BJ (cell line): ENCODE measurements at regions not wholly inside any gene's neighbourhood (a gene's known extent, or its start where the extent isn't known, plus 50 kb on each side); places are given as distances from the start of the nearest gene placed in this dataset.
"Not testable (repeated sequence)": the region's sequence is repeated elsewhere in the genome, so short reads cannot be mapped to it uniquely, and the experiment has no call there.

ENCODE experiments used
- CTCF ChIA-PET: fragments of 350-600 bp; formaldehyde crosslinking; extraction: SDS; loops from one replicate; lab custom pipeline; 2021; ENCODE audit warnings: antibody characterized with exemption, inconsistent platforms; lab: Yijun Ruan, JAX
- POLR2A ChIA-PET: fragments of 300-600 bp; sonication (Branson Sonifier 250); formaldehyde crosslinking; extraction: SDS; loops from one replicate; lab custom pipeline; 2021; ENCODE audit warnings: antibody characterized with exemption; lab: Charles Lee
- DNase-seq: peaks from one replicate; pipeline ENCODE4 v3.0.0-alpha.2; 2011; ENCODE audit warnings: low read depth
- H3K27me3 ChIP-seq: 2 replicates; pipeline ENCODE4 v1.6.0; 2011; ENCODE audit warnings: low read length; ENCODE audit not compliant: control insufficient read depth, insufficient read depth
- H3K36me3 ChIP-seq: 2 replicates; pipeline ENCODE4 v1.5.1; 2011; ENCODE audit warnings: low read length; ENCODE audit not compliant: control insufficient read depth, insufficient read depth
- H3K4me3 ChIP-seq: 2 replicates; pipeline ENCODE4 v1.5.1; 2011; ENCODE audit warnings: low read depth, mild to moderate bottlenecking, control low read depth, low read length
- TF ChIP-seq, protein P1 (sequence below): IDR thresholded peaks from 2 replicates; pipeline ENCODE4 v1.5.1; 2011; ENCODE audit warnings: low read depth, mild to moderate bottlenecking, control low read depth, inconsistent platforms, low read length, moderate library complexity; ENCODE audit not compliant: insufficient read depth

DNA sequence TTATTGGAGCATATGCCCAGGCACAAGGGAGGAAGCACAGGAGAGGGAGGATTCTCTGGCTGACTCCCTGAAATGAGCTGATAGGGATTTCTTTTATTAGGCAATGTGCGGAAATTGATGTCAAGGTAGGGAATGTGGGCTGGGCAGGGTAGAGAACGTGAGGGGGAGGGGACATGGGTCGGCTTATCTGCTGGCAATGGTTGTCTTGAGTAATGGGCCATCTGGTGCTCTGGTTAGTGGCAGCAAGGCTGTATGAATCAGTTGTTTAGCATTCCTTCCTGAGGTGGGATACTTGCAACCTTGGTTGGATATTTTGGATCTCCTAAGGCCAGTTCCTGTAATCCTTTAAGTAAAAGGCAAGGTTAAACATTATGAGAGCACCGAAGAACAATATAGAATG, 80.5 kb upstream of the ADORA2B start:
- DNase-seq: not testable (repeated sequence)

DNA sequence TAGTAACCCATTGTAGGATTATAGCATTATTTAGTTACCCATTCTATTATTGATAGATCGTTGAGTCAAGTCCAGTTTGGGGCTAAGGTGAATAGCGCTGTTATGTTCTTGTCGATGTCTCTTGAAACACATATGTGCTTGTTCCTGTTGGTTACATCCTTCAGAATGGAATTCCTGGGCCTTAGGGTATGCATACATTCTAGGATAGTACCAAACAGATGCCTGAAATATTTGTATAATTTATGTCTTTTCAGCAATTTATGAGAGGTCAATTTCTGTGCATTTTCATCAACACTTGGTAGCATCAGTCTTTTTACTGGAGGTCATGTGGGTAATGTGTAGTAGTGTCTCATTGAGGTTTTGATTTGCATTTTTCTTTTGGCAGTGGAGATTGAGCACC, 78.9 kb upstream of the ADORA2B start:
- H3K27me3 ChIP-seq, H3K36me3 ChIP-seq, DNase-seq, POLR2A ChIA-PET, H3K4me3 ChIP-seq, CTCF ChIA-PET: not testable (repeated sequence)

More for the DNA sequence above, 80.5 kb upstream of the ADORA2B start:
- H3K4me3 ChIP-seq, H3K36me3 ChIP-seq, POLR2A ChIA-PET, H3K27me3 ChIP-seq, CTCF ChIA-PET: not testable (repeated sequence)

DNA sequence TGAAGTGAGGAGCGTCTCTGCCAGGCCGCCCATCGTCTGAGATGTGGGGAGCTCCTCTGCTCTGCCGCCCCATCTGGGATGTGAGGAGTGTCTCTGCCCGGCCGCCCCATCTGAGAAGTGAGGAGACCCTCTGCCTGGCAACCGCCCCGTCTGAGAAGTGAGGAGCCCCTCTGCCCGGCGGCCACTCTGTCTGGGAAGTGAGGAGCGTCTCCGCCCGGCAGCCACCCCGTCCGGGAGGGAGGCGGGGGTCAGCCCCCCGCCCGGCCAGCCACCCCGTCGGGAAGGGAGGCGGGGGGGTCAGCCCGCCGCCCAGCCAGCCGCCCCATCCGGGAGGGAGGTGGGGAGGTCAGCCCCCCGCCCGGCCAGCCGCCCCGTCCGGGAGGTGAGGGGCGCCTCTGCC, 77.6 kb upstream of the ADORA2B start:
- POLR2A ChIA-PET, CTCF ChIA-PET, H3K27me3 ChIP-seq, DNase-seq, H3K36me3 ChIP-seq, H3K4me3 ChIP-seq: not testable (repeated sequence)

DNA sequence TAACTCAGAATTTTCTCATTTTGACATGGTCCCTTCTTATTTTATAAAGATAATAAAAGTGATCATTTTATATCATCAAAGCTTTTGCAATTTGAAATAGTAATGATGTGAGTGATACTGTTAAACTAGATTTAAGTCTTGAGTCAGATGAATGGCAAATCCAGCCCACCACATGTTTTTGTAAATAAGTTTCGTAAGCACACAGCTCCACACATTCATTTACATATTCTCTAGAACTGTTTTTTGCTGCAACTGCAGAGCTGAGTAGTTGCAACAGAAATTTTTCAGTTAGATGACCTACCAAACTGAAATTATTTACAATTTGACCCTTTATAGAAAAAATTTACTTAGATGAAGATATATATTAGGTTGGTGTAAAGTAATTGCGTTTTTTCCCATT, 75.1 kb upstream of the ADORA2B start:
- POLR2A ChIA-PET, H3K36me3 ChIP-seq, H3K27me3 ChIP-seq, H3K4me3 ChIP-seq, CTCF ChIA-PET, DNase-seq: not testable (repeated sequence)

DNA sequence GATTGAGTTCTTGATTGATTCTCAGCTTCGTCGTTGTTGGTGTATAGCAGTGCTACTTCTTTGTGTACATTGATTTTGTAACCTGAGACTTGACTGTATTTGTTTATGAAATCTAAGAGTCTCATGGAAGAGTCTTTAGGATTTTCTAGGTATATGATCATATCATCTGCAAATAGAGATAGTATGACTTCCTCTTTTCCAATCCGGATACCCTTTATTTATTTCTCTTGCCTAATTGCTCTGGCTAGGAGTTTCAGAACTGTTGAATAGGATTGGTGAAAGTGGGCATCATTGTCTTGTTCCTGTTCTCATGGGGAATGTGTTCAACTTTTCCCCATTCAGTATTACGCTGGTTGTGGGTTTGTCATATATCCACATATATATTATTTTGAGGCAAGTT, 72.3 kb upstream of the ADORA2B start:
- H3K27me3 ChIP-seq, H3K4me3 ChIP-seq, CTCF ChIA-PET, DNase-seq, H3K36me3 ChIP-seq, POLR2A ChIA-PET: not testable (repeated sequence)

DNA sequence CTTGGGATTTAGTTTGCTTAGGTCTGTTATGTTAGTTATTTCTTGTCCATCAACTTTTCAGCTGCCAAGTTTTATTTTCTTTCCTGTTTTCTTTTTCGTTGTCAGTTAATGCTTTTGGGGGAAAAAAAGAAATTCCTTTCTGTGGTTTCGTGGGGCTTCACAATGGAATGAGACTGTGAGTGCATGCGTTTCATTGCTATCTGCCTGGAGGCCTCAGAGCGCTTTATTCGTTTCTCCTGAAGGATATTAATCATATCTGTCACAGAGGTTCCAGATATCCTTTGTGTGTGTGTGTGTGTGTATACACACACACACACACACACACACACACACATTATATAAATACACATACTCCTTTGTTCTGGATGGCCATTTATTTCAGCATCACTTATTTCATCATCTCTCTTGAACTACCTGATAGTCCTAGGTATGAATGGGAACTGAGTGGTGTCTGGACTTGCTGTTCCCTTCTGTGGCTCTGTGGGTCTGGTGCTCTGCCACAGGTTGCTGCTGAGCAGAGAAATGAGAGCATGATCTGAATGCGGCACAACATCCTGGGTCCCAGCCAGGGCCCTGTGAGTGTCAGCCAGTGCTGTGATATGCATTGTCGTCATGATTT, 66.9 kb upstream of the ADORA2B start:
- H3K4me3 ChIP-seq, H3K27me3 ChIP-seq, POLR2A ChIA-PET, H3K36me3 ChIP-seq, DNase-seq, CTCF ChIA-PET: not testable (repeated sequence)

DNA sequence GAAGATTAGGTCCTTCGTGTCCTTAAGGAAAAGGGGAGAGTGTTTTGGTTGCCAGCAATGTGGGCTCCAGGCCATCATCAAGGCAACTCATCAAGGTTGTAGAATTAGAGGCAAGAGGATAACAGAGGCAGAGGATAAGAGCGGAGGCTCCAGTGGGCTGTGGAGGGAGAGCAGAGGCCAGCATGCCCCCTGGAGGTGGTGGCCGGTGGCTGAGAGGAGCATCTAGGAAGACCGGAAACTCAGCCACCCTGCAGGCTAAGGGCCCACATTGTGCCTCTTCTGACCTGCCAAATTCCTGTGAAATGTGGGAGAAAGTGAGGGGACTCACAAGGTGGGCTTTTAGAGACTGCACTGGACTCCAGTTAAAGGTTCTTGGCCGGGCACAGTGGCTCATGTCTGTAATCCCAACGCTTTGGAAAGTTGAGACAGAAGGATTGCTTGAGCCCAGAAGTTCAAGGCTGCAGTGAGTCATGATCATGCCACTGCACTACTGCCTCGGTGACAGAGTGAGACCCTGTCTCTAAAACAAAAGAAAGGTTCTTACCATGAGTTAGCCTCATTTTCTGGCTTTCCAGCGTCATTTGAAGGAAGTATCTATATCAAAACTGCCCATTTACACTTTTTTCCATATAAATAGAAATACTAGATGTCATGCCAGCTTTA, 62.7 kb upstream of the ADORA2B start:
- Histone ChIP-seq H3K4me3 (no peak overlapping the region), H3K36me3 (no peaks in the 10 kb centered on the region), H3K27me3 (0 out of 2 replicates have a peak, but pooled peaks cover 1% of the 10 kb centered on the region)
- no peak for DNase-seq
- ChIA-PET POLR2A (no interaction called here), CTCF (interaction anchor here (1.4 to 1.6 kb wide), 2 partner anchors 29 to 63 kb away, joined by 3 to 5 read pairs; partner anchors contain the start of gene ADORA2B)
- TF ChIP-seq, protein P1, sequence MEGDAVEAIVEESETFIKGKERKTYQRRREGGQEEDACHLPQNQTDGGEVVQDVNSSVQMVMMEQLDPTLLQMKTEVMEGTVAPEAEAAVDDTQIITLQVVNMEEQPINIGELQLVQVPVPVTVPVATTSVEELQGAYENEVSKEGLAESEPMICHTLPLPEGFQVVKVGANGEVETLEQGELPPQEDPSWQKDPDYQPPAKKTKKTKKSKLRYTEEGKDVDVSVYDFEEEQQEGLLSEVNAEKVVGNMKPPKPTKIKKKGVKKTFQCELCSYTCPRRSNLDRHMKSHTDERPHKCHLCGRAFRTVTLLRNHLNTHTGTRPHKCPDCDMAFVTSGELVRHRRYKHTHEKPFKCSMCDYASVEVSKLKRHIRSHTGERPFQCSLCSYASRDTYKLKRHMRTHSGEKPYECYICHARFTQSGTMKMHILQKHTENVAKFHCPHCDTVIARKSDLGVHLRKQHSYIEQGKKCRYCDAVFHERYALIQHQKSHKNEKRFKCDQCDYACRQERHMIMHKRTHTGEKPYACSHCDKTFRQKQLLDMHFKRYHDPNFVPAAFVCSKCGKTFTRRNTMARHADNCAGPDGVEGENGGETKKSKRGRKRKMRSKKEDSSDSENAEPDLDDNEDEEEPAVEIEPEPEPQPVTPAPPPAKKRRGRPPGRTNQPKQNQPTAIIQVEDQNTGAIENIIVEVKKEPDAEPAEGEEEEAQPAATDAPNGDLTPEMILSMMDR: 0 out of 2 replicates have a peak, but pooled peaks have one; percentile 2

DNA sequence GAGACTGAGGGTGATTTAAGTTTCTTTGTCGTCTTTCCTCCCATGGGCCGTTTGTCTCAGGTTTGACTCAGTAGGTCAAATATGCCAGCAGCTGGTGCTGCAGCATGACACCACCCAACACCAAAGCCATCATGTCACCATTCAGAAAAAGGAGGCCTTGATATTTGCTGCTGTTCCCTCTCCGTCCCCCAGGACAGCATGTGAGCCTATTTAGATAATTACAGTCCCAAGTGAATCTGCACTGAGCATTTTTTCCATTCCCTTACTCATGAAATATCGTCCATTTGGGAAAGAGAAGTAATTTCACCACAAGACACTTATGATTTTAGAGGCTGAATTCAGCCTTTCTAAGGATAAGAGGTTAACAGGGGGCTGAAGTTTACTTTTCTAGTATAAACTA, 62.2 kb upstream of the ADORA2B start:
- 0 out of 2 replicates have a peak, but pooled peaks cover 1% of the 10 kb centered on the region for H3K27me3 ChIP-seq
- H3K36me3 ChIP-seq: no peaks in the 10 kb centered on the region
- CTCF ChIA-PET: no interaction called here
- H3K4me3 ChIP-seq: no peak overlapping the region
- no peak for DNase-seq
- POLR2A ChIA-PET: no interaction called here
- TF ChIP-seq, protein P1: no peak
